ENCODE measurements at regions not wholly inside any gene's neighbourhood (a gene's known extent, or its start where the extent isn't known, plus 50 kb on each side); places are given as distances from the start of the nearest gene placed in this dataset.

DNA sequence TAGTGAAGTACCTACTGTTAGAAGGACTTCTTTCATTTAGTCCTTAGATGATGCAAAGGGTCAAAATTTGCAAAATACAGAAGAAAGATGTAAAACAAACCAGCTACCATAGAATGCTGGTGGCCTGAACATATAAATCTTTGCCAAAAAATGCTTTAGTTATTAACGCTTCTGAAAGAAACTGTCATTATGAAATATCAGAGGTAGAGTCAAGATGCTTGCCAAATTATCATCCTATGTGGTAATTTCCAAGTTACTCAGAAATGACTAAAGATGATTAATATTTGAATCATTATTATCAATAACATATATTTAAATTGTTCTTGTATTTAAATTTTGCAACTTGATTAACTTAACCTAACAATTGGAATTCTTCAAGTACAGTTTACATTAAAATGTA is 588.4 kb upstream of the FAM241A start:
- Histone ChIP-seq H3K27ac (ENCODE audit: low read depth in 2 of 2, low read length in 2 of 2) (no peak overlapping the region), H3K27me3 (ENCODE audit: control insufficient read depth, insufficient read depth, low read length) (no peaks in the 10 kb centered on the region), H3K4me1 (ENCODE audit: control insufficient read depth in 2 of 3, insufficient read depth in 2 of 3, low read depth in 1 of 3, low read length in 3 of 3) (no peaks in the 10 kb centered on the region), H3K4me3 (ENCODE audit: low read length in 3 of 3) (no peak overlapping the region), H3K9me3 (ENCODE audit: control insufficient read depth in 2 of 3, insufficient read depth in 1 of 3, low read length in 3 of 3) (no peaks in the 10 kb centered on the region), H3K9ac (ENCODE audit: low read length in 3 of 3) (no peak overlapping the region), H3K36me3 (ENCODE audit: control insufficient read depth in 2 of 3, insufficient read depth in 3 of 3, low read length in 3 of 3) (no peaks in the 10 kb centered on the region)
- FAIRE-seq = no peak
- intact Hi-C loops (cut with DNase I) = no loop called here
- no peak for DNase-seq
- TF ChIP-seq CTCF (IDR thresholded peaks at IDR 0.05; ENCODE audit: borderline replicate concordance, extremely low read depth, insufficient read depth) = no peak

- H3K4me3 ChIP-seq (ENCODE audit: low read length in 3 of 3) = no peak overlapping the region
- no peaks in the 10 kb centered on the region for H3K27me3 ChIP-seq (ENCODE audit: control insufficient read depth, insufficient read depth, low read length)
- no peaks in the 10 kb centered on the region for H3K36me3 ChIP-seq (ENCODE audit: control insufficient read depth in 2 of 3, insufficient read depth in 3 of 3, low read length in 3 of 3)
- intact Hi-C loops (cut with DNase I) = no loop called here
- no peaks in the 10 kb centered on the region for H3K4me1 ChIP-seq (ENCODE audit: control insufficient read depth in 2 of 3, insufficient read depth in 2 of 3, low read depth in 1 of 3, low read length in 3 of 3)
- H3K9ac ChIP-seq (ENCODE audit: low read length in 3 of 3) = no peak overlapping the region
- no peaks in the 10 kb centered on the region for H3K9me3 ChIP-seq (ENCODE audit: control insufficient read depth in 2 of 3, insufficient read depth in 1 of 3, low read length in 3 of 3)
- DNase-seq = no peak
- H3K27ac ChIP-seq (ENCODE audit: low read depth in 2 of 2, low read length in 2 of 2) = no peak overlapping the region
- TF ChIP-seq CTCF (IDR thresholded peaks at IDR 0.05; ENCODE audit: borderline replicate concordance, extremely low read depth, insufficient read depth) = no peak
- FAIRE-seq = no peak
These were observed 582.4 kb upstream of the FAM241A start for GRCh38 chr4:111562826-111563225.

GRCh38 chr4:111572470-111572869 is 572.8 kb upstream of the FAM241A start:
- no peak for DNase-seq
- Histone ChIP-seq H3K4me1 (ENCODE audit: control insufficient read depth in 2 of 3, insufficient read depth in 2 of 3, low read depth in 1 of 3, low read length in 3 of 3) (no peaks in the 10 kb centered on the region), H3K4me3 (ENCODE audit: low read length in 3 of 3) (no peak overlapping the region), H3K36me3 (ENCODE audit: control insufficient read depth in 2 of 3, insufficient read depth in 3 of 3, low read length in 3 of 3) (no peaks in the 10 kb centered on the region), H3K9me3 (ENCODE audit: control insufficient read depth in 2 of 3, insufficient read depth in 1 of 3, low read length in 3 of 3) (no peaks in the 10 kb centered on the region), H3K27ac (ENCODE audit: low read depth in 2 of 2, low read length in 2 of 2) (no peak overlapping the region), H3K9ac (ENCODE audit: low read length in 3 of 3) (no peak overlapping the region), H3K27me3 (ENCODE audit: control insufficient read depth, insufficient read depth, low read length) (no peaks in the 10 kb centered on the region)
- no peak for TF ChIP-seq CTCF (IDR thresholded peaks at IDR 0.05; ENCODE audit: borderline replicate concordance, extremely low read depth, insufficient read depth)
- FAIRE-seq = no peak
- intact Hi-C loops (cut with DNase I) = no loop called here

DNA sequence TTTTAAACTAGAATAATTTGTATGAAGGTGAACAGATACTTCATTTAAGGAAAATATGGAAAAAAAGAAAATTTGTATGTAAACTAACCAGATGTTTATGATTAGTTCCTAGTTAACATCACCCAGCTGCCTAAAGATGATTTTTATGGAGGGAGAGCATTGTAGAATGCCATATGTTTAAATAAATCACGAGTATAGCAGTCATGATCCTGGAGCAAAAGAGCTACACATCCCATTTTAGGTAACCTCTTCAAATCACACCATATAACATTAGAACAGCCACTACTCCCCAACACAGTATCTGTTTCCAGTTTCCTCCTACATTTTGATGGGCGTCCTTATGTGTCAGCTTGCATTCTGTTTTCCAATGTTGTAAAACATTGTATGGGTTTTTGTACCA is 571.9 kb upstream of the FAM241A start:
- no peak overlapping the region for H3K27ac ChIP-seq (ENCODE audit: low read depth in 2 of 2, low read length in 2 of 2)
- no peak for TF ChIP-seq CTCF (IDR thresholded peaks at IDR 0.05; ENCODE audit: borderline replicate concordance, extremely low read depth, insufficient read depth)
- no peaks in the 10 kb centered on the region for H3K4me1 ChIP-seq (ENCODE audit: control insufficient read depth in 2 of 3, insufficient read depth in 2 of 3, low read depth in 1 of 3, low read length in 3 of 3)
- H3K27me3 ChIP-seq (ENCODE audit: control insufficient read depth, insufficient read depth, low read length) = no peaks in the 10 kb centered on the region
- intact Hi-C loops (cut with DNase I) = no loop called here
- no peak overlapping the region for H3K9ac ChIP-seq (ENCODE audit: low read length in 3 of 3)
- no peak overlapping the region for H3K4me3 ChIP-seq (ENCODE audit: low read length in 3 of 3)
- H3K36me3 ChIP-seq (ENCODE audit: control insufficient read depth in 2 of 3, insufficient read depth in 3 of 3, low read length in 3 of 3) = no peaks in the 10 kb centered on the region
- FAIRE-seq (no peak), DNase-seq (peak in 1 of 5 donors; percentile 1)
- no peaks in the 10 kb centered on the region for H3K9me3 ChIP-seq (ENCODE audit: control insufficient read depth in 2 of 3, insufficient read depth in 1 of 3, low read length in 3 of 3)
